IMR-90 (cell line): ENCODE measurements at regions not wholly inside any gene's neighbourhood (a gene's known extent, or its start where the extent isn't known, plus 50 kb on each side); places are given as distances from the start of the nearest gene placed in this dataset.
A peak's percentile ranks its signal among the peaks of the same experiment; 100 is the strongest.

ENCODE experiments used
- ATAC-seq: fragments of 200-7000 bp; cut with Tn5 transposase; 2 replicates; pipeline ENCODE4 v1.9.1; 2020; ENCODE audit warnings: low read depth, mild to moderate bottlenecking, moderate library complexity
- BruUV-seq: library from RNA; stranded (reverse); fragments of 400-500 nt; replicated peaks from 2 replicates; lab custom pipeline; 2021; lab: Mats Ljungman, UMichigan
- CTCF ChIA-PET: fragments of 300-600 bp; formaldehyde crosslinking; extraction: SDS; loops from one replicate; lab custom pipeline; 2021; ENCODE audit warnings: antibody characterized with exemption; lab: Yijun Ruan, JAX
- POLR2A ChIA-PET: fragments of 300-600 bp; sonication (Branson Sonifier 250); formaldehyde crosslinking; loops from one replicate; lab custom pipeline; 2022; ENCODE audit warnings: antibody characterized with exemption; ENCODE audit not compliant: unreplicated experiment; lab: Charles Lee
- DNase-seq: peaks from one replicate; pipeline ENCODE4 v3.0.0; 2013
- H2AFZ ChIP-seq: replicated peaks from 2 replicates; pipeline ENCODE3; 2013; ENCODE audit warnings: low read length, mild to moderate bottlenecking; ENCODE audit not compliant: poor library complexity
- H2AK5ac ChIP-seq: 2 replicates; pipeline ENCODE4 v1.6.1; 2013; ENCODE audit warnings: low read depth, low read length, inconsistent platforms
- H2AK9ac ChIP-seq: replicated peaks from 2 replicates; pipeline ENCODE3; 2013; ENCODE audit warnings: mild to moderate bottlenecking, low read depth, low read length, moderate library complexity; ENCODE audit not compliant: poor library complexity
- H2BK120ac ChIP-seq: 2 replicates; pipeline ENCODE4 v1.6.1; 2013; ENCODE audit warnings: low read depth, low read length, inconsistent platforms
- H2BK15ac ChIP-seq: 3 replicates; pipeline ENCODE4 v1.6.1; 2013; ENCODE audit warnings: low read depth, low read length, inconsistent platforms
- H2BK20ac ChIP-seq: 2 replicates; pipeline ENCODE4 v1.6.1; 2013; ENCODE audit warnings: low read depth, mild to moderate bottlenecking, inconsistent platforms, low read length, moderate library complexity
- H2BK5ac ChIP-seq: 2 replicates; pipeline ENCODE4 v1.6.1; 2013; ENCODE audit warnings: mild to moderate bottlenecking, low read depth, low read length, inconsistent platforms; ENCODE audit not compliant: poor library complexity, severe bottlenecking
- H3K14ac ChIP-seq: replicated peaks from 2 replicates; pipeline ENCODE4 v1.6.1; 2013; ENCODE audit warnings: low read depth, low read length, inconsistent platforms
- H3K18ac ChIP-seq: 2 replicates; pipeline ENCODE4 v1.6.1; 2013; ENCODE audit warnings: low read depth, low read length, control low read depth
- H3K23ac ChIP-seq: 2 replicates; pipeline ENCODE4 v1.6.1; 2013; ENCODE audit warnings: low read depth, low read length, inconsistent platforms
- H3K27ac ChIP-seq: 2 replicates; pipeline ENCODE4 v1.5.1; 2013; ENCODE audit warnings: mild to moderate bottlenecking, control low read depth, low read length; ENCODE audit not compliant: insufficient read depth
- H3K27me3 ChIP-seq: 2 replicates; pipeline ENCODE4 v1.6.1; 2013; ENCODE audit warnings: low read length; ENCODE audit not compliant: control insufficient read depth, insufficient read depth
- H3K36me3 ChIP-seq: 2 replicates; pipeline ENCODE4 v1.6.1; 2013; ENCODE audit warnings: low read length, mixed read lengths; ENCODE audit not compliant: control insufficient read depth, insufficient read depth
- H3K4ac ChIP-seq: 2 replicates; pipeline ENCODE4 v1.6.1; 2013; ENCODE audit warnings: low read depth, low read length, inconsistent platforms
- H3K4me1 ChIP-seq: 2 replicates; pipeline ENCODE4 v1.6.1; 2013; ENCODE audit warnings: low read length, mixed read lengths; ENCODE audit not compliant: control insufficient read depth, insufficient read depth
- H3K4me2 ChIP-seq: 2 replicates; pipeline ENCODE4 v1.6.1; 2013; ENCODE audit warnings: low read depth, mild to moderate bottlenecking, control low read depth, low read length, moderate library complexity
- H3K4me3 ChIP-seq: 2 replicates; pipeline ENCODE4 v1.5.1; 2013; ENCODE audit warnings: low read depth, mild to moderate bottlenecking, control low read depth, low read length, moderate library complexity; ENCODE audit not compliant: insufficient read depth
- H3K56ac ChIP-seq: 2 replicates; pipeline ENCODE4 v1.6.1; 2013; ENCODE audit warnings: low read length, inconsistent platforms; ENCODE audit not compliant: insufficient read depth; ENCODE audit errors: extremely low read depth
- H3K79me1 ChIP-seq, 2 experiments: 2 replicates each; pipeline ENCODE4 v1.6.1; 2013; ENCODE audit warnings: low read length in 2 of 2, inconsistent platforms in 1 of 2, low read depth in 1 of 2
- H3K9ac ChIP-seq: 2 replicates; pipeline ENCODE4 v1.6.1; 2013; ENCODE audit warnings: low read depth, low read length, control low read depth
- H3K9me1 ChIP-seq: 2 replicates; pipeline ENCODE4 v1.6.1; 2013; ENCODE audit warnings: low read length, inconsistent platforms; ENCODE audit not compliant: insufficient read depth
- H3K9me3 ChIP-seq: 2 replicates; pipeline ENCODE4 v1.6.1; 2013; ENCODE audit warnings: low read length; ENCODE audit not compliant: control insufficient read depth, insufficient read depth
- H4K20me1 ChIP-seq: 2 replicates; pipeline ENCODE4 v1.6.1; 2013; ENCODE audit warnings: low read length, inconsistent platforms; ENCODE audit not compliant: insufficient read depth
- H4K5ac ChIP-seq: 2 replicates; pipeline ENCODE4 v1.6.1; 2013; ENCODE audit warnings: mild to moderate bottlenecking, low read depth, low read length, control low read depth
- H4K8ac ChIP-seq, 2 experiments: 2 replicates each; pipeline ENCODE4 v1.6.1; 2013; ENCODE audit warnings: low read depth in 2 of 2, low read length in 2 of 2, control low read depth in 1 of 2, inconsistent platforms in 1 of 2
- H4K91ac ChIP-seq: 2 replicates; pipeline ENCODE4 v1.6.1; 2013; ENCODE audit warnings: low read depth, low read length, inconsistent platforms; ENCODE audit not compliant: insufficient read depth
- BHLHE40 ChIP-seq: fragments of 150-350 bp; IDR thresholded peaks from 2 replicates; pipeline ENCODE4 v1.6.1; 2016; ENCODE audit warnings: mild to moderate bottlenecking, low read depth, low read length
- CEBPB ChIP-seq: IDR thresholded peaks from 2 replicates; pipeline ENCODE4 v1.6.1; 2012; ENCODE audit warnings: low read depth, low read length, improper control_type of control experiment
- CHD1 ChIP-seq: IDR thresholded peaks from 2 replicates; pipeline ENCODE4 v1.6.1; 2012; ENCODE audit warnings: low read depth, low read length, improper control_type of control experiment
- CTCF ChIP-seq: conservative IDR thresholded peaks from 2 replicates; pipeline ENCODE4 v1.5.1; 2012; ENCODE audit warnings: mild to moderate bottlenecking, low read depth, low read length, improper control_type of control experiment
- ELK1 ChIP-seq: fragments of 150-350 bp; IDR thresholded peaks from 2 replicates; pipeline ENCODE4 v1.6.1; 2016; ENCODE audit warnings: low read depth, mild to moderate bottlenecking, low read length, moderate library complexity, borderline replicate concordance
- FOS ChIP-seq: fragments of 150-350 bp; IDR thresholded peaks from 2 replicates; pipeline ENCODE4 v1.6.1; 2016; ENCODE audit warnings: low read depth, low read length
- MAFK ChIP-seq: IDR thresholded peaks from 2 replicates; pipeline ENCODE4 v1.6.1; 2012; ENCODE audit warnings: low read depth, low read length, improper control_type of control experiment
- MAZ ChIP-seq: IDR thresholded peaks from 2 replicates; pipeline ENCODE4 v1.6.1; 2012; ENCODE audit warnings: low read depth, mild to moderate bottlenecking, low read length, improper control_type of control experiment, moderate library complexity, borderline replicate concordance
- MXI1 ChIP-seq: IDR thresholded peaks from 2 replicates; pipeline ENCODE4 v1.6.1; 2012; ENCODE audit warnings: low read depth, mild to moderate bottlenecking, low read length, moderate library complexity, borderline replicate concordance
- NFE2L2 ChIP-seq: fragments of 150-350 bp; IDR thresholded peaks from 2 replicates; pipeline ENCODE4 v1.6.1; 2016; ENCODE audit warnings: low read depth, mild to moderate bottlenecking, low read length
- POLR2A ChIP-seq: IDR thresholded peaks from 2 replicates; pipeline ENCODE4 v1.6.1; 2012; ENCODE audit warnings: mild to moderate bottlenecking, low read depth, low read length
- RAD21 ChIP-seq: IDR thresholded peaks from 2 replicates; pipeline ENCODE4 v1.6.1; 2012; ENCODE audit warnings: low read length, improper control_type of control experiment
- RCOR1 ChIP-seq: IDR thresholded peaks from 2 replicates; pipeline ENCODE4 v1.6.1; 2012; ENCODE audit warnings: mild to moderate bottlenecking, low read length, improper control_type of control experiment; ENCODE audit not compliant: insufficient replicate concordance
- RFX5 ChIP-seq: IDR thresholded peaks from 2 replicates; pipeline ENCODE4 v1.8.0; 2012; ENCODE audit warnings: low read depth, mild to moderate bottlenecking, low read length, moderate library complexity
- SMC3 ChIP-seq: fragments of 150-350 bp; IDR thresholded peaks from 2 replicates; pipeline ENCODE4 v1.6.1; 2016; ENCODE audit warnings: low read depth, mild to moderate bottlenecking, antibody characterized with exemption, low read length, moderate library complexity
- WGBS, 2 experiments: methylation state at CpG; one replicate each; pipeline versions ENCODE4 v1.1.5 to v1.1.7; 2013; ENCODE audit warnings: missing lambda C conversion rate in 2 of 2; ENCODE audit not compliant: insufficient read length in 1 of 2; ENCODE audit errors: extremely low coverage in 2 of 2; 5-methylcytosine and 5-hydroxymethylcytosine counted together
- dilution Hi-C: fragments of 300-500 bp; cut with HindIII; formaldehyde crosslinking; loops from one replicate; pipeline ENCODE4 v1.14.3; 2018; ENCODE audit warnings: low sequenced_read_pairs; ENCODE audit not compliant: unreplicated experiment
- in situ Hi-C: fragments of 300-500 bp; cut with MboI; formaldehyde crosslinking; loops from 3 replicates; pipeline ENCODE4 v1.14.3; 2019; ENCODE audit warnings: low sequenced_read_pairs, inconsistent platforms, mixed read lengths
- intact Hi-C: fragments of 100-400 bp; cut with micrococcal nuclease; formaldehyde crosslinking; loops from 2 replicates; pipeline ENCODE4 v1.10.0; 2022
- TF ChIP-seq, protein P1 (sequence below): fragments of 150-350 bp; IDR thresholded peaks from 2 replicates; pipeline ENCODE4 v1.6.1; 2017; ENCODE audit warnings: mild to moderate bottlenecking, antibody characterized with exemption, low read length, low read depth

- intact Hi-C loops (no loop called here), in situ Hi-C loops (no loop called here), dilution Hi-C loops (no loop called here)
- Histone ChIP-seq H3K27me3 (no peaks in the 10 kb centered on the region), H3K9ac (no peak overlapping the region), H3K14ac (no peak overlapping the region), H2BK120ac (no peak overlapping the region), H3K79me1 (no peaks in the 10 kb centered on the region), H2BK5ac (no peak overlapping the region), H3K4me3 (no peak overlapping the region), H3K23ac (no peak overlapping the region), H2BK15ac (no peak overlapping the region; the same call in 2 of the 3 replicates), H2AK5ac (0 out of 2 replicates have a peak overlapping the region, but pooled peaks have one; percentile 27), H3K4me2 (no peak overlapping the region), H3K18ac (no peak overlapping the region), H3K9me3 (no peaks in the 10 kb centered on the region), H2AK9ac (no peak overlapping the region), H4K91ac (no peak overlapping the region), H2AFZ (no peak overlapping the region), H3K36me3 (no peaks in the 10 kb centered on the region), H3K9me1 (no peaks in the 10 kb centered on the region), H4K20me1 (no peaks in the 10 kb centered on the region), H4K8ac (no peak overlapping the region), H3K4me1 (0 out of 2 replicates have a peak, but pooled peaks cover 3% of the 10 kb centered on the region), H3K27ac (no peak overlapping the region), H4K5ac (no peak overlapping the region), H2BK20ac (no peak overlapping the region), H3K4ac (no peak overlapping the region), H3K56ac (no peak overlapping the region)
- no peak for DNase-seq
- ChIA-PET POLR2A (no interaction called here), CTCF (no interaction called here)
- TF ChIP-seq ELK1 (no peak), MXI1 (no peak), RFX5 (no peak), CHD1 (no peak), RCOR1 (no peak), BHLHE40 (no peak), MAFK (no peak), CTCF (no peak), RAD21 (no peak), SMC3 (no peak), POLR2A (no peak), FOS (no peak), NFE2L2 (no peak), CEBPB (no peak), MAZ (no peak)
- TF ChIP-seq, protein P1, sequence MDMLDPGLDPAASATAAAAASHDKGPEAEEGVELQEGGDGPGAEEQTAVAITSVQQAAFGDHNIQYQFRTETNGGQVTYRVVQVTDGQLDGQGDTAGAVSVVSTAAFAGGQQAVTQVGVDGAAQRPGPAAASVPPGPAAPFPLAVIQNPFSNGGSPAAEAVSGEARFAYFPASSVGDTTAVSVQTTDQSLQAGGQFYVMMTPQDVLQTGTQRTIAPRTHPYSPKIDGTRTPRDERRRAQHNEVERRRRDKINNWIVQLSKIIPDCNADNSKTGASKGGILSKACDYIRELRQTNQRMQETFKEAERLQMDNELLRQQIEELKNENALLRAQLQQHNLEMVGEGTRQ = no peak
- ATAC-seq = no peak
- no CpG with 5 or more reads among the region's 3 CpGs for WGBS, 2 experiments
- no TSS peak for BruUV-seq
These were observed 68.6 kb upstream of the PALMD start for GRCh38 chr1:99577313-99577712.
